ENCODE measurements at regions not wholly inside any gene's neighbourhood (a gene's known extent, or its start where the extent isn't known, plus 50 kb on each side); places are given as distances from the start of the nearest gene placed in this dataset.

GRCh38 chr2:195037045-195037444, 620.0 kb upstream of the SLC39A10 start:
- DNase-seq: no peak

GRCh38 chr2:195031411-195031810, 625.6 kb upstream of the SLC39A10 start:
- DNase-seq: no peak

GRCh38 chr2:195029804-195030654, 627.0 kb upstream of the SLC39A10 start:
- DNase-seq: no peak

GRCh38 chr2:195027947-195028346, 629.1 kb upstream of the SLC39A10 start:
- no peak for DNase-seq

GRCh38 chr2:195026261-195026660, 630.8 kb upstream of the SLC39A10 start:
- DNase-seq: peak; percentile 47

- DNase-seq: no peak
Observed at GRCh38 chr2:195022508-195022830, 634.6 kb upstream of the SLC39A10 start.

- DNase-seq: peak; percentile 20
Observed at GRCh38 chr2:195021711-195022507, 635.1 kb upstream of the SLC39A10 start.

- DNase-seq: no peak
Observed at GRCh38 chr2:195018462-195018861, 638.6 kb upstream of the SLC39A10 start.

GRCh38 chr2:195017890-195018289, 639.1 kb upstream of the SLC39A10 start:
- DNase-seq: no peak

- DNase-seq: peak; percentile 73
Observed at GRCh38 chr2:195016841-195017240, 640.2 kb upstream of the SLC39A10 start.

- DNase-seq: peak; percentile 76
Observed at GRCh38 chr2:195009202-195009601, 647.8 kb upstream of the SLC39A10 start.

- no peak for DNase-seq
Observed at GRCh38 chr2:195006856-195007255, 650.2 kb upstream of the SLC39A10 start.

GRCh38 chr2:195003881-195004471, 653.0 kb upstream of the SLC39A10 start:
- DNase-seq: peak; percentile 31

GRCh38 chr2:195001924-195002323, 655.1 kb upstream of the SLC39A10 start:
- DNase-seq: no peak

- DNase-seq: no peak
Observed at GRCh38 chr2:194999771-195000170, 657.3 kb upstream of the SLC39A10 start.

GRCh38 chr2:194992648-194993047, 664.4 kb upstream of the SLC39A10 start:
- no peak for DNase-seq

GRCh38 chr2:194985258-194985657, 671.8 kb upstream of the SLC39A10 start:
- DNase-seq: no peak

- DNase-seq: no peak
Observed at GRCh38 chr2:194962254-194962653, 694.8 kb upstream of the SLC39A10 start.

- no peak for DNase-seq
Observed at GRCh38 chr2:194954218-194954617, 702.8 kb upstream of the SLC39A10 start.

GRCh38 chr2:194946826-194947225, 710.2 kb upstream of the SLC39A10 start:
- DNase-seq: no peak

GRCh38 chr2:194938066-194938465, 719.0 kb upstream of the SLC39A10 start:
- DNase-seq: no peak

- DNase-seq: no peak
Observed at GRCh38 chr2:194927489-194927888, 729.5 kb upstream of the SLC39A10 start.

- DNase-seq: no peak
Observed at GRCh38 chr2:194926873-194927272, 730.2 kb upstream of the SLC39A10 start.

GRCh38 chr2:194925742-194926141, 731.3 kb upstream of the SLC39A10 start:
- no peak for DNase-seq
